GM21825 (cell line): ENCODE measurements at regions not wholly inside any gene's neighbourhood (a gene's known extent, or its start where the extent isn't known, plus 50 kb on each side); places are given as distances from the start of the nearest gene placed in this dataset.

Source experiments
- ATAC-seq: cut with Tn5 transposase; IDR thresholded peaks from one replicate; pipeline ENCODE4 v1.9.1; 2021; ENCODE audit warnings: mild to moderate bottlenecking, moderate library complexity; ENCODE audit not compliant: unreplicated experiment

DNA sequence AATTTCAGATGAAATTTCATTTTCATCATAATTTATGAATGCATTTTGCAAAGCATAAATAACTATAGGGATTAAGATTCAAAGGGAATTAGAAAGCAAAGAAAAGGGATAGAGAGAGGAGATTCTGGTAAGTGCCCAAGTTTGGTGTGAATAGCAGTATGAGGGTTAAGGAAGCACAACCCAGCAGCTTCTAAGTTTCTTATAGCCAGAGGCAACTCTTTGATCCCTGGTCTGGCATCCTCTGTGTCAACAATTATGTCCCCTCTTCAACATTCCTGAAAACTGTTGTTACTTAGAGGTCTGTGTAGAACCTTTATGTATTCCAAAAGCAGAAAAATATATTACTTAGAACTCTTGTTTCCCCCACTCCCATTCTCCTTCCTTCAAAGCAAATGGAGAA lies 171.6 kb upstream of the SATB2 start:
- ATAC-seq, result no peak

DNA sequence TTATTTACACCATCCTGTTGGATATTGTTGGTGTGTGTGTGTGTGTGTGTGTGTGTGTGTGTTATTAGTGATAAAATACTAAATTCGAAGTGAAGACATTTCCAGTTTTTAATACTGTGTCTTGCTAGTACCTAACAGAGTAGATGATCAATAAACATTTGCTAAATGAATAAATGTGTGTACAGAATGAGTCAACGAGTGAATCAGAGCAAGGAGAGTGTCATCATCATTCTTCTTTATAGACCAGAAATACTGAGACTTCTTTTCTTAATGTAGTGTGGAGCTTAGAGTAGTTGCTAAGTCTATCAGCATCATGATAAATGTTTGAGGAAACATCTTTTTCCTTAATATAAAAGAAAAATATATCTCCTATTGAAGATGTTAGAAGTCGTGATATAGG lies 169.7 kb upstream of the SATB2 start:
- no peak for ATAC-seq

DNA sequence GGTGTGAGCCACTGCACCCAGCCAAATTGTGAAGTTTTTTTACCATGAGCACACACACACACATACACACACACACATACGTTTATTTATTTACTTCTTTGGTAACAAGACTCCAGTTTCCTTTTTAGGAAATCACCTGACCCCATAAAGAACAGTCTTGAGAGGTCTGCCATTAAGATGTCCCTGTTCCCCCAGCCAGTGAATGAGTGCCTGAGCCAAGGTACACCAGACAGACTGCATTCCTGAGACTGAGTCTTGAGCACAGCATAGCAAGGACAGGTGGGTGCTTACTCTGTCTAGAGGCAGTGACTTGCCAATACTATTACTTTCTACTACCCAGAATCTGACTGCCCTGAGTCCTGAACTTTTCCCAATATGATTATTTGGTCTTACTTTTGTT lies 167.2 kb upstream of the SATB2 start:
- no peak for ATAC-seq

DNA sequence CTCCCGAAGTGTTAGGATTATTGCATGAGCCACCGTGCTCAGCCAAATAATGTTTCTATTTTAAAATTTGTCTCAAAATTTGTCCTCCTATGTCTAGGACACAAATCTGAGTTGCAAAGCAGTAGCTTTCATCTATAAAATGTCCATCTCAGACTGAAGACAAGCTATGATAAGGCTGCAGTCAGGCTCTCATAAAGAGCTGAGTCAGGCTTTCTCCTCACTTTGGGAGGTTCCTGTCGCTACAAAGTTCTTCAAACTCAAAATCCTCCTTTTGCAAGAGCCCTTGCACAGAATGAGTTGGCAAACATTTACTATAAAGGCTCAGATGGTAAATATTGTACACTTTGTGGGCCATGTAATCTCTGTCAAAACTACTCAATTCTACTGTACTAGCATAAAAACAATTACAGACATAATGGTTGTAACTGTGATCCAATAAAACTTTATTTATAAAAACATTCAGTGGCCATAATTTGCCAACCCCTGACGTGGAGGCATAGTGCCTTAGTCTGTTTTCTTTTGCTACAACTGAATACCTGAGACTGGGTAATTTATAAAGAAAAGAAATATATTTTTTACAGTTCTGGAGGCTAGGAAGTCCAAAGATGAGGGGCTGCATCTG lies 154.9 kb upstream of the SATB2 start:
- ATAC-seq, result no peak

DNA sequence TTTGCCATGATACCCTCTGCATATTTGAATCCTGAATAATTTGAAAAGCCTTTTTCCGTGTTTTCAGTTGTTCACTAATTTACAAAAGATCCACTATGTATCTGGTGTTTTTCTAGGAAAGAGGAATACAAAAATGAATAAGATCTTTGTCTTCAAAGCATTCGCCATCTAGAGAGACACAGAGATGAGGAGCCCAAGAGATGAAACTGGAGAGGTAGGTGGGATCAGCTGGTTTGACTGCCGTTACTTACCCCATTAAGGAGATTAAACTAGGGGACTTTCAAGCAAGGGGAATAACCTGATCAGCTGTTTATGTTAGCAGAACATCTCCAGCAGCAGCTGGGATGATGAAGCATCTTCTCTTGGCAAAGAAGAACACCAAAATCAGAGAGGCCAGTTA lies 150.2 kb upstream of the SATB2 start:
- ATAC-seq, result no peak

DNA sequence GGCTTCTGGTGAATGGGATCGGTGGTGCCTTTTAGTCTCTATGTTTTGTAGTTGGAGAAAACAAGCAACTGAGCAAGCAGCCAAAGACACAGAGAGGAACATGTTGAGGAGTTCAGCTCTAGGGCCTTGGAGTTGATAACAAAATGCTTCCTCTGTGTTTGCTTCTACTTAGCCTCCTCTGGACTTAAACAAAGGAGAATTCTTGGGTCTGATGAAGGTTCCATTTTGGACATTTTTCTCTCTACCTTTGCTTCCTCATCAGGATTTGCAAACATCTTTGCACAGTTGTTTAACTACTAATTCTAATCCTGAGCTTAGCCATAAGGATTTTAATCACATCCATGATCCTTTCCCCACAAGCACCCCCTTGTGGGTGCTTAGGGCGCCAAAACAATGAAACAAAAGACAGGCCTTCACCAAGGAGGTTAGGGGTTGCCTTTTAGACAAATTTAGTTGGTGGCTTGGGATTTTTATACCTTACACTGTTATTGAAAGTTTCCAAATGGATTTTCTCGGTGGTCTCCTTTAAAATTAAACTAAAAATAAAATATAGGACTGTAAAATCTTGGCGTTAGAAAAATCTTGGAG lies 148.5 kb upstream of the SATB2 start:
- no peak for ATAC-seq

DNA sequence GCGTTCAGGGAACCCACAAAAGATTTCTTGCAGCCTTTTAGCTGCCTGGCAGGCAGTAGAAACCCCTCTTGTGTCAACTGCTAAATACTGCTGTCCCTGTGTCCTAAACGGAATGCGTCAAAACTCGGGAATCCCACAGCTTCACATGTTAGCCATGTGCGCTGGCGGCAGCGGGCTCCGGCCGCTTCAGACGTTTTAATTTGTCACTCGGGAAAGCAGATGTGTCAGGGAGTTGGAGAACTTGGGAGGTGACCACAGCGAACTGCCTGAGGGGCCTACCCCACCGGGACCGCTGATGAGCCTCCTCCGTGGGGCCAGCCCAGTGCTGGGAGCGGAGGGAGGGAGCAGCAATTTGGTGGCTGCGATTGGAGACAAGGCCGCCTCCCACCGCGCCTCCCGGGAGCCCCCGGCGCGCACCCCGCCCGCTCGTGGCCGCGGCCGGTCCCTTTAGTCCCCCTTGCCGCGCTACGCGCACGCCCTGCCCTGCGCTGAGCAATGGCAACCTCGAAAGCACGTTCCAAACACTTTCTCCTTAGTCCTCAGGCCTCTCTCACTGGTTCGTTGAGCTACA lies 146.1 kb upstream of the SATB2 start:
- no peak for ATAC-seq

DNA sequence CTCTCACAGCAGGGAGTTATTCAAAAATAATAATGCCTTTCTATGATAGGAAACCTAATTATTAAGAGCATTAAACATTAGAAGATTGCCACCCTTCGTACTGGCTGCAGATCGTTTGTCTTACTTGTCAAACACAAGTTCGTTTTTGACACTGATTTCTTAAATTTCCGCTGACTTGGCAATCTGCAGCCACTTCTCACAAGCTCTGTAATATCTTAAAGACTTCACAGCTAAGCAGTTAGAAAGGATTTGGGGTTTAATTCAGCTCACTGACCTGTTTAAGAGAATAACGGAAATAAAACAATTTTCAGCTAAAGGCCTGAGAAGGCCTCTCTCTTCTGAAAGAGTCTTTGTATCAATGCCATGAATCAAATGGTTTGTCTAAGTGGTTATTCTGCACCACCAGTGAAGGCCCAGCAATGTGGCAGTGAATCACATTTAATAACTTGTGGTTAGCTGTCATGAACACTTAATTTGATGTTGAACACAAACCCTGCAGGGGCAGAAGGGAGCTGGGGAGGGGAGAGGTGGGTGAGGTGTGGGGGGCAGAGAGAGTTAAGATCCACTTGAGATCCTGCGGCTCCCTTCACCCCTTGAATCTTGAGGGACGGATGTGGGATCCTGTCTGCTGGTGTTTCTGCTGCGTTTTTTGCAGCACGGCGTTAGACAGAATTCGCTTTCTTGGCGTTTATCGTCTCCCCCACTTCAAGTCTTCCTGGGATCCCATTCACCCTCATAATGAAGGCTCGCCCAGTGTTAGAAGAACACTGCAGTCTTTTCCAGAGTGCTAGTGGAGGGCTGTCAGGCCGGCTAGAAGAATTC lies 145.4 kb upstream of the SATB2 start:
- no peak for ATAC-seq

DNA sequence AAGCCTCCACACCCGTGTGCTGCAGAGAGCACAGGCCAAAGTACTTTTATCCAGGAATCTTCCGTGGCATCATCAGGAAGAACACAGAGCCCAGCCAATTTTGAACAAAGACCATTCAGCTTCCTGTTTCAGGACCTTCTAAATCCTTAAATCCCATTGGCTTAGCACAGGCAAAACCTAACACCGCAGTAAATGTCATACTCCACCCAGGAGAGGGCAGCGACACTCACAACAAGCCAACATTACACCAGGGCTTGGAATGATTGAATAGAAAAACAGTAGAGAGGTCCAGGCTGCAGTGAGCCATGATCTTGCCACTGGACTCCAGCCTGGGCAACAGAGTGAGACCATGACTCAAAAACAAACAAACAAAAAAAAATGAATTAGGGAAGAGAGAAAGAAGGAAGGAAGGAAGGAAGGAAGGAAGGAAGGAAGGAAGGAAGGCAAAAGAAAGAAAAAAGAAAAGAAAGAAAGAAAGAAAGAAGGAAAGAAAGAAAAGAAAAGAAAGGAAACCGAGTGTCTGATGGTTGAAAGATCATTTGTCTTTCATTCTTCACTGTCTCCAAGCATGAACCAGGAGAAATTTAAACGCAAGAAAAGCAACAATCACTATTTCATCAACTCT lies 144.6 kb upstream of the SATB2 start:
- no peak for ATAC-seq

DNA sequence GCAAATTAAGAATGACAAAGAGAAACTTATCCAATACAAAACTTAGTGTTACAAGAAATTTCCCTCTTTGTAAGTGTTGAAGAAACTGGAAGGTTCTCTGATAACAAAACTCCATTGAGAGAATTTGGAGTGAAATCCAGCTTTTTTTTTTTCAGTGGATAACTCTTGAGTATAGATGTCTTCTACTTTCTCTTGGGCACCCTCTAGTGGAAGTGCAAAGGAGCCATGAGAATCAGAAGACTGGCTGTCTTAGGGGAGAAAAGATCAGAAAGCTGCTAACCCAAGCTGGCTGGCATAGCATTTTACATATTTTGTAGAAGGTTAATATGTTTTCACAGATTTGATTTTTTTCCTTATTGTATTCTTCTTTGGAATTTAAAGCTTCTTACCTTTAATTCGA lies 138.8 kb upstream of the SATB2 start:
- no peak for ATAC-seq

DNA sequence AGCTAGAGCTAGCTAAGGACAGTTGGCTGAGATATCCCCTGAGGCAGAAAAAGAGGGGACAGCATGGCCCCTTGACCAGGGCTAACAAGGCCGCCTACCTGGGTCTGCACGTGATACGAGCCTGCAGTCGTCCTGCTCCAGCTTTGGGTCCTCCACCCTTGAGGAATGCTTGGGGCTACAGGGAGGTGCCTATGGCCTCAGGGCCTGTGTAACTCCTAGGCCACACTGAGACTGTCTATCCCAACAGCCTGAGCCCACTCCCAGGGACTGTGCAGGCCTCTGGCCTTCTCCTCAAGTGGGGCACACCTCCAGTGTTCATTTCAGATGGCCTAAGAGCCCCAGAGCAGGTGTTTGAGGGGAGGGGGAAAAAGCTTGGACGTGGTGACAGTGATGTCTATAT lies 136.7 kb upstream of the SATB2 start:
- ATAC-seq, result no peak

DNA sequence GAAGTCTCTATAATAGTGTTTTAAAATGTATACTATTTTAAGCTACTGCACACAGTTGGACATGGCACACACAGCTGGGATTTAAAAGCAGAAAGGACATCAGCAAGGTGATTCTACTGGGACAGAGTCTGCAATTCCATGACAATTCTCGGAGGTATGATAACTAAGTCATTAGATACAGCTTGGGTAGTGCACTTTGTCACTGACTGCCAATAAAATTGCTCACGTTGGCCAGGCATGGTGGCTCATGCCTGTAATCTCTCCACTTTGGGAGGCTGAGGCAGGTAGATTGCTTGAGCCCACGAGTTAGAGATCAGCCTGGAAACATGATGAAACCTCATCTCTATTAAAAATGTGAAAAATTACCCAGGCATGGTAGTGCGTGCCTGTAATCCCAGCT lies 134.1 kb upstream of the SATB2 start:
- no peak for ATAC-seq

DNA sequence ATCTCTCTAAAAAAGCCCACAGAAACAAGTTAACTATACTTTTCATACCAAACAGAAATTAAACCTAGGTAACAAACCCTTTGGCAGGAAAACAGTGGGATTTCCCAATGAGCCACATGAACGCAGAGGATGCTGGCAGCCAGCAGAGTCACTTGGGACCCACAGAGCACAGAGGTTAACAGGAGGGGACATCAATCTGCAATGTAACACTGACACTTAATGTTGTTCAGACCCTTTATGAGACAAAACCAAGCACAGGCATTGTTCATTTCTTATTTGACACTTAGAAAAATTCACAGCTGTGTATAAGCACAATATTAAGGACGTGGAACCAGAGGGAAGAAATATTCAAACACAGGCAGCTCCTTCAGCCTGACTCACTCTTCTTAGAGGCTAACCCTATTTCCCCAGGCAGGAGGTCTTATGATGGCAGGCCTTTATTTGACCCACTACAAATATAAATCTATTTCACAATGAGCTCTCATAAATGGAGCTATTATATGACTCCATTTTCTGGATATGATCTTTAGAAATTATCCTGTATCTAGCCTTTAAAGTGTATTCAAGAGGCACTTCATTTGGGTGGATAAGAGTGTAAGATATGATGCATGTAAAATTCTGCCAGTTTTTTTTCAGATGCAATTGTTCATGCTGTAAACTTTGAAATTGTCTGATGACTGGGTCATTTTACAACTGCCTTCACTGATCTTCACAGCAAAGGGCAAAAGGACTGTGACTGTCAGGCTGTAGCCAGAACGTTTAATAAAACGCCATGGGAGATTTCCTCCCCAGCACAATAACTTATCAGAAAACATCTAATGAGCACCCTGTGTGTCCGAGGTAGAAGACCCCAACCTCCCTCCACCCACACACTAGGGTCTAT lies 132.8 kb upstream of the SATB2 start:
- ATAC-seq, result no peak

DNA sequence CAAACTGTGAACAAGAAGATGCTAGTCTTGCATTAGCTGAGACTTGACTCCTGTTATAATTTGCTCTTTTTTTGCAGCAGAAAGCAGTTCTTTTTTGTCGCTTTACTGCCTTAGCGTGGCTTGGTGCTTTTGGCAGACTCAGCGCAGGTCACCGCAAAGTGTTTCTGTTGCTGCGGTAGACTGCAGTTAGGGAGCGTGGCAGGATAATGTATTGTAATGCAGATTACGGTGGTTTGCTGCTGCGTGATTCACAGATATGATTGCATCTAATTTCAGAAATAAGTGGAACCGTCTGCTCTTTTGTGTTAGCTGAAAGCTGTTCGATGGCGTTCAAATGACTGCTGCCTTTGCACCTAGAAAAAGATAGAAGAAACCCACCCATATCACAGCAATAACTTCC lies 131.6 kb upstream of the SATB2 start:
- no peak for ATAC-seq

DNA sequence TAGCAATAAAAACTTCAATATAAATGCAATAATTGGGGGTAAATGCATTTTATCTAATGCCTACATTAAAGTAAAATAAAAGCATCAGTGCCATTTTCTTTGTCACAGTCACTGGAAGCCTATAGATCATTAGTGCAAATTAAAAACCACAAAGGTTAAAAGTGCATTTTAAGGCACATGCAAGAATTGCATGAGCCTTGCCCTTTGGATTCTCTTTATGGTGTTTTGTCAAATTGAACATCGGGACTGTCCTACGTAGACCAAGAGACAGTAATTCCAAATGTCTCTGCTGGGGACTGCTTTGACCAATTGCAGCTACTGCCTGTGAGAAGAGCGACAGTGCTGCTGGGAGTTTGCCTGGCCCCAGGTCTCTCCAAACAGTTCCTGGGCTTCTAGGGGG lies 130.3 kb upstream of the SATB2 start:
- ATAC-seq, result no peak

DNA sequence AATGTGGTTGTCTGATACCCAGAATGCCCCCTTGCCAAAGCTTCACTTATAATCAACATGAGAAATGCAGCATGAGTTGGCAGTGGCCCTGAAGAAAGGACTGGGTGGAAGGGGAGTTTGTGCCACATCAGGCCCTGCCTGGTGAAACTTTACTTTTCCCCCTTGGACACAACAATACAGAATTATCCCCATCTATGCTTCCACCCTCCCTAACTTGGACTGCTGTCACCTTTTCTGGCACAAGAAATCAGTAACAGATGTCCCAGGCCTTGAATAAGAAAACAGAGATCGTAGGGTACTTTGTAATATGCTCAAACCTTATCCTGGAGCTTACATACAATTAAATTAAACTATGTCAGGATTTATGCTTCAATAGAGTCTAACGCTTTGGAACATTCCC lies 128.9 kb upstream of the SATB2 start:
- ATAC-seq, result no peak

DNA sequence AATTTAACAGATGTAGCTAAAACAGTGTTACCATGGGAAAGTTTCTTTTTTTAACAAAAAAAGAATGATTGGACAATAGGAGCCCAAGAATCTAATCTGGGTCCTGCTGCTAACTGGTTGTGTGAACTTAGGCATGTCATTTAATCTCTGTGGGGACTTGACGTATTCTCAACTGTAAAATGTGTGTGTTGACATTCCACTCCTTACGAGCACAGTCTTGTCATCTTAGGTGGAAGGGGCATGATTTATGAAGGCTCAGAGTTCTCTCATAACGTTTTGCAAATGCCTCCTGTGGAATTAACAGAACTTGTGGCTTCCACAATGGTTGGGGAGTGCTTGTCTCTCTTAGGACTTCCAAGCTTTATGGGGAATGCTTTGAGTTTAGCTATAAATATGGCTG lies 125.9 kb upstream of the SATB2 start:
- no peak for ATAC-seq

DNA sequence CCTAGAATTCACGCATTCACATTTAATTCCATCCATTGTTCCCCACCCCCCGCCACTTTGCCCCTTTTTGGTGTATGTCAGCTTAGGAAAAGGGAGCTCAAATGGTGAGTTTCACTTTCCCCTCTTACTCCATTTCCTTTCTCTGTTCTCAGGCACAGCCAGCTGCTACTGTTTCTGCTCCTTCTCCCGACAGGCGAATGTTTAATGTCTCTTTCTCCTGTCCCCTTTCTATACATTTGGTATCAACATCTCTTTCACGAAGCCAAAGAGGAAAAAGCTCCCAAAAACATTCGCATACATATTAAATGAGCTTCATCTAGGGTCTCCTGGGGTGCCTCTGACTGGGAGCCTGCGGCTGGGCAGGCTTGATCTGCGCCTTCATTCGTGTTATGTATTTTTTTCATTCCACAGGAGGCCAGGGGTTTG lies 124.2 kb upstream of the SATB2 start:
- ATAC-seq, result no peak

DNA sequence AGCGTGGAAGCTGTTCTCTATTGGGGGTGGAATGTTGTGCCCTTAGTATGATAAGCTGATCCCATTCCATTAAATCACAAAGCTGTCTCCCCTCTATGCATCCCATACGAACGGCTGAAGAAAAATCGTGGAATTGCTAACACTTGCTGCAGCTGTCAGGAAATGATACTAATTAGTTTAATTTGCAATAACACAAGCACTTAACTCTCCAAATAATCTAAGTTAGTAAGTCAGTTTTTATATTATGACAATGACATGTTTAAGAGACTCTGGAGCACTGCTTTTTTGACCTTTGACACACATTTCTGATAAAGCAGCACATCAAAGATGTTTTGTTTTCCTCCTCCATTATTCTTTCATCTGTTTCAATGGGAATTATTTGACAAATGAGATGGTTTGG lies 123.7 kb upstream of the SATB2 start:
- ATAC-seq, result no peak

DNA sequence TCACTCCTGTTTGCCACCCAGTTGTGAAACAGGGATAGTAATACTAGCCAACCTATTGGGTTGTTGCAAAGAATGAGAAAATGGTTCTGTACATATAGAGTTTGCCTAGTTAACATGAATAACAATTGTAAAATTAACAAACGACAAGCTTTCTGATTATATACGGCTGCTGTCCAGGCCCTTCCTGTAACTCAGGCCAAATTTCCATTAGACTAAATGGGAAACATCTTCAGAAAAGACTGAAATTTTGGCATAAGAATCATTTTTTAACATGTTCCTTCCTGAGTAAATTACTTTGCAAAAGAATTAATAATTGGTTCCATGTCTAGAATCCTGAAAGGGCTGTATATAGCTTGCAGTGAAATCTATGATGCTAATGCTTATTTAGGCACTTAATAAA lies 117.7 kb upstream of the SATB2 start:
- ATAC-seq, result no peak

DNA sequence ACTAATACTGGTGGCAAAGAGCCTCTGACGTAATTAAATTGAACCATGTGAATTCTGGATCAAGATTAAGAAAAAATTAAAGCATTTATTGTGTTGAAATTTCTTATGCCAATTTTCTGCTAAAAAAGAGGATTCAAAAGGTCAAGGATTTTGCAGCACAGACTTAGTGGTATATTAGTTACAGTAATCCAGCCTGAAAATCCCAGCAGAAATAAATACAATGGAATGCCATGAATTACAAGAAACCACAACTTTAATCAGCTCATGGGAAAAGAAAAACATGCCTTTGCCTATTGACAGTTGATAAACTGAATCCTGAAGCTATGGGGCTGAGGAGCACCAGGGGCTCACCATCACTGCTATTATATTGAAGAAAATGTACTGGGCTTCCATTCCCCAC lies 114.8 kb upstream of the SATB2 start:
- no peak for ATAC-seq
